ENCODE measurements at regions not wholly inside any gene's neighbourhood (a gene's known extent, or its start where the extent isn't known, plus 50 kb on each side); places are given as distances from the start of the nearest gene placed in this dataset.

GRCh38 chr10:130930821-130931220, 380.7 kb downstream of the TCERG1L start:
- Histone ChIP-seq H4K20me1 (ENCODE audit: control insufficient read depth, extremely low read depth, insufficient read depth, low read length) (no peaks in the 10 kb centered on the region), H3K4me3 (ENCODE audit: control insufficient read depth in 2 of 3, extremely low read depth in 1 of 3, insufficient read depth in 2 of 3, low read depth in 1 of 3, low read length in 3 of 3) (no peak overlapping the region), H2AFZ (ENCODE audit: control insufficient read depth, low read length) (no peak overlapping the region), H3K79me2 (ENCODE audit: control insufficient read depth, insufficient read depth, low read length) (no peaks in the 10 kb centered on the region), H3K9ac (ENCODE audit: control insufficient read depth, extremely low read depth, insufficient read depth, low read length) (no peak overlapping the region), H3K9me1 (ENCODE audit: control insufficient read depth, extremely low read depth, insufficient read depth, low read length) (no peaks in the 10 kb centered on the region), H3K27ac (ENCODE audit: control insufficient read depth, insufficient read depth, low read length) (no peak overlapping the region), H3K27me3 (ENCODE audit: control insufficient read depth, extremely low read depth, insufficient read depth, low read length) (no peaks in the 10 kb centered on the region), H3K36me3 (ENCODE audit: control insufficient read depth in 2 of 2, extremely low read depth in 1 of 2, insufficient read depth in 2 of 2, low read length in 2 of 2) (no peaks in the 10 kb centered on the region), H3K4me1 (ENCODE audit: control insufficient read depth, extremely low read depth, insufficient read depth, low read length) (no peaks in the 10 kb centered on the region), H3K4me2 (ENCODE audit: control insufficient read depth, extremely low read depth, insufficient read depth, low read depth, low read length) (no peak overlapping the region), H3K9me3 (ENCODE audit: control insufficient read depth, low read depth, low read length) (peaks cover 19% of the 10 kb centered on the region)
- FAIRE-seq (no peak), DNase-seq (ENCODE audit: low read depth, low spot score) (no peak)
- TF ChIP-seq CTCF (optimal IDR thresholded peaks at IDR 0.05 in 1 of 3, IDR thresholded peaks at IDR 0.05 in 1 of 3, conservative IDR thresholded peaks at IDR 0.05 in 1 of 3; ENCODE audit: extremely low read depth in 1 of 3, insufficient read depth in 2 of 3, low read length in 3 of 3) (no peak), EZH2 (IDR thresholded peaks at IDR 0.05; ENCODE audit: low read length) (no peak)
- dilution Hi-C loops (cut with MboI; ENCODE audit: extremely low pct_ligation_motif_present, low sequenced_read_pairs): no loop called here

GRCh38 chr10:130931256-130931655, 380.3 kb downstream of the TCERG1L start:
- H3K4me3 ChIP-seq (ENCODE audit: control insufficient read depth in 2 of 3, extremely low read depth in 1 of 3, insufficient read depth in 2 of 3, low read depth in 1 of 3, low read length in 3 of 3): no peak overlapping the region
- no peaks in the 10 kb centered on the region for H3K4me1 ChIP-seq (ENCODE audit: control insufficient read depth, extremely low read depth, insufficient read depth, low read length)
- H3K27me3 ChIP-seq (ENCODE audit: control insufficient read depth, extremely low read depth, insufficient read depth, low read length): no peaks in the 10 kb centered on the region
- dilution Hi-C loops (cut with MboI; ENCODE audit: extremely low pct_ligation_motif_present, low sequenced_read_pairs): no loop called here
- H3K9me3 ChIP-seq (ENCODE audit: control insufficient read depth, low read depth, low read length): peaks cover 17% of the 10 kb centered on the region
- no peaks in the 10 kb centered on the region for H3K36me3 ChIP-seq (ENCODE audit: control insufficient read depth in 2 of 2, extremely low read depth in 1 of 2, insufficient read depth in 2 of 2, low read length in 2 of 2)
- H3K4me2 ChIP-seq (ENCODE audit: control insufficient read depth, extremely low read depth, insufficient read depth, low read depth, low read length): no peak overlapping the region
- no peak for FAIRE-seq
- H2AFZ ChIP-seq (ENCODE audit: control insufficient read depth, low read length): no peak overlapping the region
- no peak for DNase-seq (ENCODE audit: low read depth, low spot score)
- H3K9me1 ChIP-seq (ENCODE audit: control insufficient read depth, extremely low read depth, insufficient read depth, low read length): no peaks in the 10 kb centered on the region
- H4K20me1 ChIP-seq (ENCODE audit: control insufficient read depth, extremely low read depth, insufficient read depth, low read length): no peaks in the 10 kb centered on the region
- no peak for TF ChIP-seq CTCF (optimal IDR thresholded peaks at IDR 0.05 in 1 of 3, IDR thresholded peaks at IDR 0.05 in 1 of 3, conservative IDR thresholded peaks at IDR 0.05 in 1 of 3; ENCODE audit: extremely low read depth in 1 of 3, insufficient read depth in 2 of 3, low read length in 3 of 3)
- no peak for TF ChIP-seq EZH2 (IDR thresholded peaks at IDR 0.05; ENCODE audit: low read length)
- no peak overlapping the region for H3K9ac ChIP-seq (ENCODE audit: control insufficient read depth, extremely low read depth, insufficient read depth, low read length)
- H3K79me2 ChIP-seq (ENCODE audit: control insufficient read depth, insufficient read depth, low read length): no peaks in the 10 kb centered on the region
- H3K27ac ChIP-seq (ENCODE audit: control insufficient read depth, insufficient read depth, low read length): no peak overlapping the region
